Osteoblast (primary cell): ENCODE measurements at regions not wholly inside any gene's neighbourhood (a gene's known extent, or its start where the extent isn't known, plus 50 kb on each side); places are given as distances from the start of the nearest gene placed in this dataset.
A peak's percentile ranks its signal among the peaks of the same experiment; 100 is the strongest.
"Not testable (repeated sequence)": the region's sequence is repeated elsewhere in the genome, so short reads cannot be mapped to it uniquely, and the experiment has no call there.

Source experiments
- DNase-seq: peaks from one replicate; pipeline ENCODE4 v3.0.0; 2011; ENCODE audit warnings: low spot score, mixed read lengths; ENCODE audit not compliant: insufficient read length; ENCODE audit errors: missing footprints
- H2AFZ ChIP-seq: 2 replicates; pipeline ENCODE4 v1.6.0; 2011; ENCODE audit warnings: mild to moderate bottlenecking, low read length
- H3K27ac ChIP-seq: 2 replicates; pipeline ENCODE4 v1.5.1; 2011; ENCODE audit warnings: mild to moderate bottlenecking, low read depth, low read length, moderate library complexity
- H3K27me3 ChIP-seq: 2 replicates; pipeline ENCODE4 v1.6.0; 2012; ENCODE audit warnings: mild to moderate bottlenecking, control low read depth, inconsistent platforms, low read length, moderate library complexity; ENCODE audit not compliant: insufficient read depth
- H3K36me3 ChIP-seq: 2 replicates; pipeline ENCODE4 v1.5.1; 2011; ENCODE audit warnings: mild to moderate bottlenecking, low read length, control low read depth, moderate library complexity; ENCODE audit not compliant: insufficient read depth
- H3K4me1 ChIP-seq: 2 replicates; pipeline ENCODE4 v1.5.1; 2011; ENCODE audit warnings: mild to moderate bottlenecking, low read length, control low read depth, moderate library complexity; ENCODE audit not compliant: insufficient read depth
- H3K4me2 ChIP-seq: 2 replicates; pipeline ENCODE4 v1.6.0; 2011; ENCODE audit warnings: mild to moderate bottlenecking, low read length; ENCODE audit not compliant: insufficient read depth
- H3K4me3 ChIP-seq: fragments of 200-600 bp; sonication (generic); 3 replicates; pipeline ENCODE4 v1.5.1; 2012; ENCODE audit warnings: mild to moderate bottlenecking, low read length, inconsistent platforms; ENCODE audit not compliant: insufficient read depth
- H3K79me2 ChIP-seq: 2 replicates; pipeline ENCODE4 v1.6.0; 2012; ENCODE audit warnings: mild to moderate bottlenecking, low read length, control low read depth, inconsistent platforms; ENCODE audit not compliant: insufficient read depth
- H3K9me3 ChIP-seq: 2 replicates; pipeline ENCODE4 v1.5.1; 2011; ENCODE audit warnings: low read depth, low read length, control low read depth
- H4K20me1 ChIP-seq: 2 replicates; pipeline ENCODE4 v1.6.0; 2012; ENCODE audit warnings: mild to moderate bottlenecking, low read length, control low read depth; ENCODE audit not compliant: insufficient read depth
- CTCF ChIP-seq: IDR thresholded peaks from 2 replicates; pipeline ENCODE4 v1.5.1; 2011; ENCODE audit warnings: mild to moderate bottlenecking, low read depth, low read length, moderate library complexity; ENCODE audit errors: extremely low read depth

GRCh38 chr16:31664683-31665482 is 137.2 kb downstream of the AHSP start:
- Histone ChIP-seq H3K27ac (peak overlapping the region; percentile 28), H4K20me1 (no peaks in the 10 kb centered on the region), H3K4me3 (no peak overlapping the region), H3K79me2 (no peaks in the 10 kb centered on the region), H2AFZ (no peak overlapping the region), H3K4me2 (no peak overlapping the region), H3K4me1 (no peaks in the 10 kb centered on the region), H3K27me3 (no peaks in the 10 kb centered on the region), H3K9me3 (no peaks in the 10 kb centered on the region), H3K36me3 (no peaks in the 10 kb centered on the region)
- DNase-seq, result no peak
- no peak for TF ChIP-seq CTCF

GRCh38 chr16:31674686-31675085 is 147.0 kb downstream of the AHSP start:
- H2AFZ ChIP-seq, result no peak overlapping the region
- DNase-seq, result no peak
- H3K27ac ChIP-seq, result no peak overlapping the region
- TF ChIP-seq CTCF, result no peak
- no peaks in the 10 kb centered on the region for H3K9me3 ChIP-seq
- no peak overlapping the region for H3K4me3 ChIP-seq
- H3K36me3 ChIP-seq, result no peaks in the 10 kb centered on the region
- no peaks in the 10 kb centered on the region for H3K79me2 ChIP-seq
- no peak overlapping the region for H3K4me2 ChIP-seq
- H4K20me1 ChIP-seq, result no peaks in the 10 kb centered on the region
- no peaks in the 10 kb centered on the region for H3K27me3 ChIP-seq
- H3K4me1 ChIP-seq, result no peaks in the 10 kb centered on the region

GRCh38 chr16:31676731-31677130 is 149.0 kb downstream of the AHSP start:
- H3K27ac ChIP-seq, result no peak overlapping the region
- no peak for TF ChIP-seq CTCF
- H3K79me2 ChIP-seq, result no peaks in the 10 kb centered on the region
- no peaks in the 10 kb centered on the region for H3K4me1 ChIP-seq
- no peaks in the 10 kb centered on the region for H3K36me3 ChIP-seq
- DNase-seq, result no peak
- no peaks in the 10 kb centered on the region for H3K27me3 ChIP-seq
- H4K20me1 ChIP-seq, result no peaks in the 10 kb centered on the region
- H3K4me2 ChIP-seq, result no peak overlapping the region
- no peak overlapping the region for H2AFZ ChIP-seq
- H3K9me3 ChIP-seq, result no peaks in the 10 kb centered on the region
- no peak overlapping the region for H3K4me3 ChIP-seq

- Histone ChIP-seq H3K27me3 (no peaks in the 10 kb centered on the region), H2AFZ (no peak overlapping the region), H3K9me3 (no peaks in the 10 kb centered on the region), H3K4me1 (no peaks in the 10 kb centered on the region), H3K4me2 (no peak overlapping the region), H4K20me1 (no peaks in the 10 kb centered on the region), H3K4me3 (no peak overlapping the region), H3K36me3 (no peaks in the 10 kb centered on the region), H3K79me2 (no peaks in the 10 kb centered on the region), H3K27ac (no peak overlapping the region)
- no peak for DNase-seq
- no peak for TF ChIP-seq CTCF
These were observed 151.1 kb downstream of the AHSP start for GRCh38 chr16:31678649-31679325.

- DNase-seq, H3K9me3 ChIP-seq, H3K27ac ChIP-seq, H3K4me3 ChIP-seq, H2AFZ ChIP-seq, H3K36me3 ChIP-seq, H3K4me1 ChIP-seq, H4K20me1 ChIP-seq, H3K27me3 ChIP-seq, H3K4me2 ChIP-seq, H3K79me2 ChIP-seq: not testable (repeated sequence)
These were observed 161.6 kb downstream of the AHSP start for GRCh38 chr16:31689331-31689730.

GRCh38 chr16:31692338-31692737 is 164.6 kb downstream of the AHSP start:
- not testable (repeated sequence) for H3K27me3 ChIP-seq, DNase-seq, H3K4me2 ChIP-seq, H3K4me3 ChIP-seq, H3K9me3 ChIP-seq, H3K79me2 ChIP-seq, H3K4me1 ChIP-seq, H3K27ac ChIP-seq, H4K20me1 ChIP-seq, H3K36me3 ChIP-seq, H2AFZ ChIP-seq
